ENCODE measurements at regions not wholly inside any gene's neighbourhood (a gene's known extent, or its start where the extent isn't known, plus 50 kb on each side); places are given as distances from the start of the nearest gene placed in this dataset.

DNA sequence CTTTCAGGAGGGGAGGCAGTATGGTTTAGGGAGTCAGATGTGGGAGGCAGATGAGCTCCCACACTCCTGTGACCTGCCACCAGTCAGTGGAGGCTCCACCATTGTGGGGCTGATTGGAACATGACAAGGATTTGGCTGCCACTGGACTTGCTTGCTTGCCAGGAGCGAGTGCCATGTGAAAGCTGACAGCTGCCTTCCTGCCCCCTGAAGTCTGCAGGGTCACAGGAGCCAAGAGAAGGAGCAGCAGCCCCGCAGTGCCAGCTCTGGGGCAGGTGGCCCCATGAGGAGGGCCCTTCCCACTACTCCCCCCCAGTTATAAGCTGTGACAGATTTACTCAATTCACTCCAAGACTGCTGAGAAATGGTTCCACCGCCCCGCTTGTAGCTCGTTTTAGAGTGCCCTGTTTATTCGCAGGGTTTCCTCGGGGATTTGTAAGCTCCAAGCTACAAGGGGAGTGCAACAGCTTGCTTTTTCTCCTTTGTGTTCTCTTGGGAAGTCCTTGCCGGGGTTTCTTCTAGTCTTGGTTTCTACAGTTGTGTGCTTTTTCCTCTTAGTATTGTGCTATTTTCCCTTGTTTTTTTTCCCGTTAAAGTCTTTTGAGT is 414.3 kb downstream of the MEIS1 start:
- DNase-seq (ENCODE audit: low read depth): no peak

GRCh38 chr2:66850376-66850775 is 415.5 kb downstream of the MEIS1 start:
- no peak for DNase-seq (ENCODE audit: low read depth)

GRCh38 chr2:66851449-66851872 is 416.5 kb downstream of the MEIS1 start:
- DNase-seq (ENCODE audit: low read depth): peak; percentile 82

DNA sequence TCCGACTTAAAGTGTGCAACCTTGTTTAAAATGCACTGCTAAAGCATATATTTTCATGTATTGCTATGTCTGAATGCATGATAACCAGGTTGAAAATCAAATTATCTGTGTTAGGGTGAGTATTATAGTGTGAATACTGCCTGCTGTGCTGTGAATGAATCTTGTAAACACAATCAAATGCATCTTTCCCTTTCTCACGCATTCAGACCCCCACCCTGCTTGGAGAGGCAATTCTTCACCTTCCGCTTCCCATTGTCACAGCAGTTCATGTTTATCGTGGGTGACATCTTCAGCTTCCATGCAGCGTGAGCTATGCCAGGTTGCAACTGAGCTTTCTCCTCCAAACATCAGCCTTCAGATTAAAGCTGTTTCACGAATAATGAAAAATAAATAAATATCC is 418.0 kb downstream of the MEIS1 start:
- no peak for DNase-seq (ENCODE audit: low read depth)

GRCh38 chr2:66853585-66853984 is 418.7 kb downstream of the MEIS1 start:
- no peak for DNase-seq (ENCODE audit: low read depth)

- DNase-seq (ENCODE audit: low read depth): peak; percentile 34
Observed at GRCh38 chr2:66854298-66854697, 419.4 kb downstream of the MEIS1 start.

- DNase-seq (ENCODE audit: low read depth): peak; percentile 86
Observed at GRCh38 chr2:66862885-66863650, 428.1 kb downstream of the MEIS1 start.

DNA sequence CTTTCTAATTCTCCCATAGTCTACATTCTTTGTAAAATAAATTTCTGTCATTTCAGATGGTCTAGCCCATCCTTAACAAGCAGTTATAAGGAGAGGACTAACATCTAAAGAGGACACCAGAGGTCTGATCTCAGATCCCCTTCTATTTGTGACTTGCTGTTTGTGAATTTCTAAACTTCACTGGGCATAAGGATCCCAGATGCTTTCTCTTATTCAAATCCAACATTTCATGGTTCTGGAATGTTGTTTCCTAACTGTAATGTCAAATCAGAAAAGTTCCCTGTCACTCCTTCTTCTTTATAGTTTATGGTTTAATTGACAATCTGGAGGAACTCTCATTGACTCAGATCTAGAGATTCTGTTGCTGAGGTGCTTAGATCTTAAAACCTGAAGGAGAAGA is 430.2 kb downstream of the MEIS1 start:
- no peak for DNase-seq (ENCODE audit: low read depth)

- no peak for DNase-seq (ENCODE audit: low read depth)
Observed at GRCh38 chr2:66866331-66867062, 431.6 kb downstream of the MEIS1 start.

- peak; percentile 19 for DNase-seq (ENCODE audit: low read depth)
Observed at GRCh38 chr2:66867063-66867441, 432.1 kb downstream of the MEIS1 start.

- peak; percentile 93 for DNase-seq (ENCODE audit: low read depth)
Observed at GRCh38 chr2:66869076-66869475, 434.2 kb downstream of the MEIS1 start.

GRCh38 chr2:66872081-66872985 is 437.4 kb downstream of the MEIS1 start:
- peak; percentile 71 for DNase-seq (ENCODE audit: low read depth)

DNA sequence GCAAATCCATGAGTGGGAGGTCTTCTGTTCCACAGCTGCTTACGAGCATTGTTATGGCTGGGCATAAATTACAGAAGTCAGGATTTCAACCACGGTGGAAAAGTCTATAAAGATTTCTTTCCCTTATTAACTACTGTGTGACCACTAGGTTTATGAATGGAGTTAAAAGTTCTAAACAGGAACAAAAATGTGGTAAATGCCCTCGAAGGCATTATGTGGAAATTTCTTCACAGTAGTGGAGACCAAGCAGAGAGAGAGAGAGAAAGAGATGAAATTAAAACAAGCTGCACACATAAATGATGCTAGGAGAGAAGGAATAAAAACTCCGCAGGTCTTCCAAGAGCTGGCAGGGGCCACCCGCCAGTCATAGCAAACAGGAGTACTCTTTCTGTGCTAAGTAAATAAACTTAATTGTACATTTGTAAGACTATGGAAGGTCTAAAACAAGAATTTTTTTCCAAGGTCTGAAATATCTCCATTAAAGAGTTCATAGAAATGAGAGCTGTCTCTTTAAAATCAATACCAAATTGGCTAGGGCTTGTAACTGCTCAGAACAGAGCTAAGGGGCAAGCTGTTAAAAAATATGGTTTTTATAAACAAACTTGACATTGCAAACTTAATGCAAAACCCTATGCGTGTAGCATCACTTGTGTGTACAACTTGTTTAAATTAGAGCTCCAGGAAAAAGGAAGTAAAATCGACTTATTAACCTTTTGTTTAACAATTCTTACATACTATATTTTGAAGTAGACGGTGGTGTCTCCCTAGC is 438.2 kb downstream of the MEIS1 start:
- DNase-seq (ENCODE audit: low read depth): no peak

GRCh38 chr2:66874411-66874810 is 439.5 kb downstream of the MEIS1 start:
- DNase-seq (ENCODE audit: low read depth): no peak

GRCh38 chr2:66875941-66876462 is 441.1 kb downstream of the MEIS1 start:
- DNase-seq (ENCODE audit: low read depth): no peak

DNA sequence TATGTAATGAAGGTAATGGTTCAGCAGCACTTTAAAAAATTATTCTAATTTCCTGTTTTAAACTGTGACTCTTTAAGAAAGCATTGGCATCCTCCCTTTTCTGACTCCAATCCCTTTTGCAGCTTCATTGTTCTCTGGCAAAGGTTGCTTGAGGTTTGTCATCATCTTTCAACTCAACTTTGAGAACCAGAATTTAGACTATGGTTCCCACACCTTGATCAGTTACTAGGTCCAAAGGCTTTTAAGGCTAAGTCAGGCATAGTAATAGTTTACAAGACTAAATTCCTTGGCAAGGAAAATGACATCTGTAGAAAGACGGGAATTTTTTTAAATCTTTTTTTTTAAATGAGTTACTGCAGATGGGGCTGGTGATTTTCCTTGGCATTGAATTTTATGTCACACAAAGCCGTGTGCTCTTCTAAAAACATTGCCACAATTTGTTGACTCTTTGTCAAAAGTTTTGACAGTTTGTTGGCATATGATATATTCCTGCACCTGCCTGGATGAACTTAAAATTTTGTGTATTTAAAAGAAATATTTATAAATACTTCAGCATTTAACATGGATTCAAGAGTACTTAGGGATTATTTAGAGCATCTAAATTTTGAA is 451.0 kb downstream of the MEIS1 start:
- DNase-seq (ENCODE audit: low read depth): no peak

GRCh38 chr2:66888246-66888645 is 453.3 kb downstream of the MEIS1 start:
- no peak for DNase-seq (ENCODE audit: low read depth)

- peak; percentile 58 for DNase-seq (ENCODE audit: low read depth)
Observed at GRCh38 chr2:66888791-66889631, 454.1 kb downstream of the MEIS1 start.

- no peak for DNase-seq (ENCODE audit: low read depth)
Observed at GRCh38 chr2:66889632-66889882, 454.6 kb downstream of the MEIS1 start.

- no peak for DNase-seq (ENCODE audit: low read depth)
Observed at GRCh38 chr2:66890166-66890742, 455.3 kb downstream of the MEIS1 start.

Measured in ELR (cell line).